GM23248 (cell line): ENCODE measurements at regions not wholly inside any gene's neighbourhood (a gene's known extent, or its start where the extent isn't known, plus 50 kb on each side); places are given as distances from the start of the nearest gene placed in this dataset.

Experiments used
- EZH2 ChIP-seq: fragments of 200-600 bp; sonication (generic); IDR thresholded peaks from 2 replicates; pipeline ENCODE4 v1.6.1; 2018; ENCODE audit warnings: antibody characterized with exemption, mild to moderate bottlenecking; ENCODE audit not compliant: insufficient read depth, poor library complexity, severe bottlenecking
- EZH2phosphoT487 ChIP-seq: fragments of 200-600 bp; sonication (generic); IDR thresholded peaks from 2 replicates; pipeline ENCODE4 v1.6.1; 2018; ENCODE audit warnings: antibody characterized with exemption, moderate library complexity, mild to moderate bottlenecking, low read depth; ENCODE audit not compliant: insufficient read depth

DNA sequence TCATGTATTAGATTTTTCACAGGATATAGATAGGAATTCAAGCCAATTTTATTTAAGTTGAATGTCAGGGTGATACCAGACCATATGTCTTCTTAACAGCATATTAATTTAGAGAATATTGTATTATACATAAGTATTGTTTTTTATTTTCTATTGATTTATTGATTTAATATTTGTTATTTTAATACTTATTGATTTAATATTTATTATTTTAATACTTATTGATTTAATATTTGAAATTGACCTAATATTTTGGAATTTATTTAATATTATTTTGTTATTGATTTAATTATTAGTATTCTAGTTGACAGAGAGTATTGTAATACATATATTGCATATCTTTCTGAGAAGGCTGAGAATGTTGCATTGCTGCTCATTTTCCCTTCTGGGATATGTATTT, 1411.8 kb upstream of the ACO1 start:
- no peak for TF ChIP-seq EZH2phosphoT487
- TF ChIP-seq EZH2 = no peak
